Endothelial cell of umbilical vein (primary cell): ENCODE measurements at regions not wholly inside any gene's neighbourhood (a gene's known extent, or its start where the extent isn't known, plus 50 kb on each side); places are given as distances from the start of the nearest gene placed in this dataset.

Experiments used
- BruUV-seq: library from RNA; stranded (reverse); fragments of 400-500 nt; replicated peaks from 2 replicates; lab custom pipeline; 2021; lab: Mats Ljungman, UMichigan
- CTCF ChIA-PET: fragments of 300-600, 350-600 bp; sonication (Branson Sonifier 250); formaldehyde crosslinking; loops from one replicate; lab custom pipeline; 2021; ENCODE audit warnings: antibody characterized with exemption, inconsistent platforms; lab: Charles Lee
- POLR2A ChIA-PET: fragments of 300-600, 350-600 bp; sonication (Branson Sonifier 250); formaldehyde crosslinking; loops from one replicate; lab custom pipeline; 2021; ENCODE audit warnings: antibody characterized with exemption, inconsistent platforms; lab: Charles Lee
- DNase-seq: peaks from one replicate; pipeline ENCODE4 v3.0.0-alpha.2; 2011; ENCODE audit warnings: low read depth, low spot score
- FAIRE-seq: peaks from 2 replicates; lab custom pipeline; 2011; peaks lifted over from hg19 to GRCh38; lab: Jason Lieb, UNC
- H2AFZ ChIP-seq: 2 replicates; pipeline ENCODE4 v1.6.0; 2012; ENCODE audit warnings: low read depth, low read length, control low read depth, inconsistent platforms
- H3K27ac ChIP-seq: 2 replicates; pipeline ENCODE4 v1.5.1; 2011; ENCODE audit warnings: low read depth, mild to moderate bottlenecking, control low read depth, low read length, moderate library complexity; ENCODE audit not compliant: insufficient read depth
- H3K27me3 ChIP-seq, 2 experiments: 2 replicates each; pipeline versions ENCODE4 v1.6.0 to v1.6.1; 2011; ENCODE audit warnings: low read length in 2 of 2, mixed read lengths in 1 of 2; ENCODE audit not compliant: control insufficient read depth in 2 of 2, insufficient read depth in 2 of 2
- H3K36me3 ChIP-seq, 2 experiments: 2 replicates in 1 of 2; 3 replicates in 1 of 2; pipeline ENCODE4 v1.5.1; 2011; ENCODE audit warnings: low read length in 2 of 2, mild to moderate bottlenecking in 1 of 2, moderate library complexity in 1 of 2; ENCODE audit not compliant: control insufficient read depth in 2 of 2, insufficient read depth in 2 of 2; ENCODE audit errors: extremely low read depth in 1 of 2
- H3K4me1 ChIP-seq: 3 replicates; pipeline ENCODE4 v1.5.1; 2011; ENCODE audit warnings: mild to moderate bottlenecking, low read length; ENCODE audit not compliant: control insufficient read depth, insufficient read depth; ENCODE audit errors: extremely low read depth
- H3K4me2 ChIP-seq: 2 replicates; pipeline ENCODE4 v1.6.1; 2011; ENCODE audit warnings: low read length, control low read depth, mixed read lengths; ENCODE audit not compliant: insufficient read depth
- H3K4me3 ChIP-seq, 3 experiments: fragments of 200-600 bp in 1 of 3; sonication (generic), shearing (Covaris generic) in 1 of 3; replicated peaks in 1 of 3; 2 replicates each; pipeline ENCODE4 v1.5.1; 2011 to 2016; ENCODE audit warnings: control low read depth in 3 of 3, low read length in 3 of 3, mild to moderate bottlenecking in 2 of 3, inconsistent platforms in 1 of 3, low read depth in 1 of 3, moderate library complexity in 1 of 3; ENCODE audit not compliant: insufficient read depth in 1 of 3
- H3K79me2 ChIP-seq: 2 replicates; pipeline ENCODE4 v1.6.0; 2012; ENCODE audit warnings: low read length, inconsistent platforms; ENCODE audit not compliant: control insufficient read depth, insufficient read depth
- H3K9ac ChIP-seq: replicated peaks from 2 replicates; pipeline ENCODE3; 2011; ENCODE audit warnings: low read length, control low read depth; ENCODE audit not compliant: insufficient read depth; ENCODE audit errors: extremely low read depth
- H3K9me1 ChIP-seq: replicated peaks from 3 replicates; pipeline ENCODE4 v1.6.0; 2011; ENCODE audit warnings: mild to moderate bottlenecking, low read length; ENCODE audit not compliant: control insufficient read depth, insufficient read depth; ENCODE audit errors: extremely low read depth
- H3K9me3 ChIP-seq: replicated peaks from 2 replicates; pipeline ENCODE4 v1.5.1; 2012; ENCODE audit warnings: low read length, inconsistent platforms; ENCODE audit not compliant: control insufficient read depth, insufficient read depth
- H4K20me1 ChIP-seq: replicated peaks from 2 replicates; pipeline ENCODE3; 2011; ENCODE audit warnings: mild to moderate bottlenecking, low read length; ENCODE audit not compliant: control insufficient read depth, insufficient read depth; ENCODE audit errors: extremely low read depth
- CTCF ChIP-seq, 2 donors: IDR thresholded peaks; 1 replicate in 1 of 2; 2 replicates in 1 of 2; pipeline ENCODE4 v1.5.1; 2011; ENCODE audit warnings: low read length in 2 of 2, mild to moderate bottlenecking in 2 of 2, moderate library complexity in 2 of 2, control low read depth in 1 of 2, inconsistent platforms in 1 of 2, low read depth in 1 of 2; ENCODE audit not compliant: insufficient read depth in 1 of 2; ENCODE audit errors: extremely low read depth in 1 of 2
- EZH2 ChIP-seq: IDR thresholded peaks from 2 replicates; pipeline ENCODE4 v1.6.1; 2012; ENCODE audit warnings: borderline replicate concordance, low read depth, mild to moderate bottlenecking, moderate library complexity, low read length, inconsistent platforms; ENCODE audit not compliant: severe bottlenecking
- FOS ChIP-seq: IDR thresholded peaks from 2 replicates; pipeline ENCODE4 v1.6.1; 2011; ENCODE audit warnings: mild to moderate bottlenecking, low read length, moderate library complexity, borderline replicate concordance; ENCODE audit not compliant: insufficient read depth
- GATA2 ChIP-seq: IDR thresholded peaks from 2 replicates; pipeline ENCODE4 v1.7.0; 2011; ENCODE audit warnings: low read depth, mild to moderate bottlenecking, moderate library complexity, mixed read lengths, low read length; ENCODE audit not compliant: insufficient read length, insufficient read depth
- JUN ChIP-seq: IDR thresholded peaks from 2 replicates; pipeline ENCODE4 v1.6.1; 2011; ENCODE audit warnings: borderline replicate concordance, low read depth; ENCODE audit not compliant: insufficient read length, insufficient read depth
- MAX ChIP-seq: IDR thresholded peaks from 2 replicates; pipeline ENCODE4 v1.6.1; 2011; ENCODE audit not compliant: insufficient read depth, insufficient read length
- MYC ChIP-seq: IDR thresholded peaks from one replicate; pipeline ENCODE4 v1.6.1; 2011; ENCODE audit warnings: mild to moderate bottlenecking, low read depth, low read length
- POLR2A ChIP-seq: IDR thresholded peaks from 2 replicates; pipeline ENCODE4 v1.6.1; 2012; ENCODE audit warnings: low read depth, mild to moderate bottlenecking, control low read depth, low read length
- POLR2AphosphoS5 ChIP-seq: IDR thresholded peaks from 2 replicates; pipeline ENCODE4 v1.6.1; 2012; ENCODE audit warnings: low read depth, mild to moderate bottlenecking, control low read depth, low read length, moderate library complexity; ENCODE audit not compliant: insufficient read depth
- dilution Hi-C: fragments of 300-500 bp; cut with MboI; formaldehyde crosslinking; loops from one replicate; pipeline ENCODE4 v1.15.0; 2019; ENCODE audit warnings: low sequenced_read_pairs; ENCODE audit not compliant: extremely low pct_ligation_motif_present
- intact Hi-C: fragments of 100-400 bp; cut with micrococcal nuclease; formaldehyde crosslinking; loops from one replicate; pipeline ENCODE4 v1.10.0; 2022

GRCh38 chr13:111429064-111429558 lies 108.7 kb downstream of the TEX29 start:
- Histone ChIP-seq H3K9me1 (no peaks in the 10 kb centered on the region), H3K4me1 (no peaks in the 10 kb centered on the region), H2AFZ (no peak overlapping the region), H3K4me3 (no peak overlapping the region), H3K9me3 (no peaks in the 10 kb centered on the region), H3K27me3 (no peaks in the 10 kb centered on the region), H3K9ac (no peak overlapping the region), H4K20me1 (no peaks in the 10 kb centered on the region), H3K4me2 (no peak overlapping the region), H3K79me2 (no peaks in the 10 kb centered on the region), H3K36me3 (no peaks in the 10 kb centered on the region), H3K27ac (no peak overlapping the region)
- ChIA-PET POLR2A (no interaction called here), CTCF (interaction anchor here (1.2 kb wide), 1 partner anchor 22 kb away, joined by 3 read pairs; no protein-coding TSS in a partner anchor)
- TF ChIP-seq CTCF (IDR thresholded peaks at IDR 0.05; ENCODE audit: extremely low read depth in 1 of 2, insufficient read depth in 1 of 2, low read depth in 1 of 2, low read length in 2 of 2) (peak; percentile 42 to 49), POLR2AphosphoS5 (no peak), POLR2A (no peak)
- peak; percentile 26 for FAIRE-seq
- peak; percentile 27 for DNase-seq
- no TSS peak for BruUV-seq
- dilution Hi-C loops, result no loop called here
- intact Hi-C loops, result no loop called here

DNA sequence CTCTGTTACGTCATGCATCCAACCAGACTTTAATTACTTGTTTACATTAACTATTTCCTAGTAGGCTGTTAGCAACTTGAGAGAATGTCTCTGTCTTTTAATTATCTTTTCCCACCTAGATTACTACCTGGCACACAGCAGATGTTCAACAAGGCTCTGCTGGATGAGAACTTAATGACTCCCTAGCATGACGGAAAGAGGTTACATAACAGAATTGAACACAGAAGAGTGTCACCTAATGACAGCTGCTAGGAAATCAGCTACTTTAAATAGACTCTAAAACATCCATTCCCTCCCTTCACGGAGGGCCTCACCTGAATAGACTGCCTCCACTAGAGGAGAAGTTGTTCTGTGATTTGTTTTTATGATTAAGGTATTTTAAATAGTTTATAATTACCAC lies 110.8 kb downstream of the TEX29 start:
- H3K4me2 ChIP-seq, result no peak overlapping the region
- ChIA-PET CTCF (interaction anchor here (1.2 kb wide), 1 partner anchor 14 kb away, joined by 3 read pairs; no protein-coding TSS in a partner anchor), POLR2A (no interaction called here)
- FAIRE-seq (no peak), DNase-seq (no peak)
- H2AFZ ChIP-seq, result no peak overlapping the region
- no peaks in the 10 kb centered on the region for H3K79me2 ChIP-seq
- no peaks in the 10 kb centered on the region for H3K36me3 ChIP-seq
- no peak overlapping the region for H3K9ac ChIP-seq
- H3K4me3 ChIP-seq, result no peak overlapping the region
- no peaks in the 10 kb centered on the region for H3K9me1 ChIP-seq
- no peaks in the 10 kb centered on the region for H4K20me1 ChIP-seq
- H3K4me1 ChIP-seq, result no peaks in the 10 kb centered on the region
- no peaks in the 10 kb centered on the region for H3K9me3 ChIP-seq
- dilution Hi-C loops (no loop called here), intact Hi-C loops (no loop called here)
- no peak overlapping the region for H3K27ac ChIP-seq
- TF ChIP-seq MYC, result no peak
- no peak for TF ChIP-seq EZH2
- no peak for TF ChIP-seq POLR2A
- TF ChIP-seq GATA2, result no peak
- no peak for TF ChIP-seq FOS
- TF ChIP-seq JUN, result no peak
- no peak for TF ChIP-seq MAX
- no peak for TF ChIP-seq CTCF (IDR thresholded peaks at IDR 0.05; ENCODE audit: extremely low read depth in 1 of 2, insufficient read depth in 1 of 2, low read depth in 1 of 2, low read length in 2 of 2)
- TF ChIP-seq POLR2AphosphoS5, result no peak
- H3K27me3 ChIP-seq, result no peaks in the 10 kb centered on the region
- BruUV-seq, result no TSS peak
